Germinal center (tissue), 1 donor: ENCODE measurements at regions not wholly inside any gene's neighbourhood (a gene's known extent, or its start where the extent isn't known, plus 50 kb on each side); places are given as distances from the start of the nearest gene placed in this dataset.
"Not testable (repeated sequence)": the region's sequence is repeated elsewhere in the genome, so short reads cannot be mapped to it uniquely, and the experiment has no call there.

Experiments used
- DNase-seq: peaks from one replicate; pipeline ENCODE4 v3.0.0; 2012; ENCODE audit warnings: mixed read lengths, low spot score

DNA sequence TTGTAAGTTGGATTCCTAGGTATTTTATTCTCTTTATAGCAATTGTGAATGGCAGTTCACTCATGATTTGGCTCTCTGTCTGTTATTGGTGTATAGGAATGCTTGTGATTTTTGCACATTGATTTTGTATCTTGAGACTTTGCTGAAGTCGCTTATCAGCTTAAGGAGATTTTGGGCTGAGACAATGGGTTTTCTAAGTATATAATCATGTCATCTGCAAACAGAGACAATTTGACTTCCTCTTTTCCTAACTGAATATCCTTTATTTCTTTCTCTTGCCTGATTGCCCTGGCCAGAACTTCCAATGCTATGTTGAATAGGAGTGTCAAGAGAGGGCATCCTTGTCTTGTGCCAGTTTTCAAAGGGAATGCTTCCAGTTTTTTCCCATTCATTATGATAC lies 464.8 kb downstream of the XYLT1 start:
- DNase-seq, result not testable (repeated sequence)

DNA sequence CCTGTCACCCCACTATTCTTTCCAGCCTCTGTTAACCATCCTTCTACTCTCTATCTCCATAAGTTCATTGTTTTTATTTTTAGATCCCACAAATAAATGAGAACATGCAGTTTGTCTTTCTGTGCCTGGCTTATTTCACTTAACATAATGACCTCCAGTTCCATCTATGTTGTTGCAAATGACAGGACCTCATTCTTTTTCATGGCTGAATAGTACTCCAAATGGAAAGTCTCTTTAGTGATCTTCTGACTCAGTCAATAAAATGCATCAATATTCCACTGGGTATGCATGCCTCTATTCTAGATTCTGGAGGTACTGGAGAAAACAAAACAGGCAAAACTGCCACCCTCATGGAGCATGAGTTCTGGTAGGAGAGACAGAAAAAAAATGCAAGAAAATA lies 459.0 kb downstream of the XYLT1 start:
- no peak for DNase-seq

DNA sequence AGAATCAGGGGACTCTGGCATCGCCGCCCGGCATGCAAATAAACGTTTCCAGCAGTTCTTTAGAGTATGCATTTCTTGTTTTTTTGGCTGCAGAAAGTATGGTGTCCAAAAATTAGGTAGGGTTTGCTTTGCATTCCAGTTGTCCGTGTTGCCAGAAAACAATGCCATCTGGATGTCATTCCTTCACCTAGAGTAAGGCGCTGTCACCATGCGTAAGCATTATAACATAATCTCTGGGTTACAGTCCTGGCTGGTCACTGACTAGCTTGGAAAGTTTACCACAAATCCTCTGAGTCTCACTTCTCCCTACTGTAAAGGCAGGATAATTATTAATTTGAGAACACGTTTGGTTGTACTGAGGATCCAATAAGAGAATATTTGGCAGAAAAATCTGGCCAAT lies 457.7 kb downstream of the XYLT1 start:
- no peak for DNase-seq

DNA sequence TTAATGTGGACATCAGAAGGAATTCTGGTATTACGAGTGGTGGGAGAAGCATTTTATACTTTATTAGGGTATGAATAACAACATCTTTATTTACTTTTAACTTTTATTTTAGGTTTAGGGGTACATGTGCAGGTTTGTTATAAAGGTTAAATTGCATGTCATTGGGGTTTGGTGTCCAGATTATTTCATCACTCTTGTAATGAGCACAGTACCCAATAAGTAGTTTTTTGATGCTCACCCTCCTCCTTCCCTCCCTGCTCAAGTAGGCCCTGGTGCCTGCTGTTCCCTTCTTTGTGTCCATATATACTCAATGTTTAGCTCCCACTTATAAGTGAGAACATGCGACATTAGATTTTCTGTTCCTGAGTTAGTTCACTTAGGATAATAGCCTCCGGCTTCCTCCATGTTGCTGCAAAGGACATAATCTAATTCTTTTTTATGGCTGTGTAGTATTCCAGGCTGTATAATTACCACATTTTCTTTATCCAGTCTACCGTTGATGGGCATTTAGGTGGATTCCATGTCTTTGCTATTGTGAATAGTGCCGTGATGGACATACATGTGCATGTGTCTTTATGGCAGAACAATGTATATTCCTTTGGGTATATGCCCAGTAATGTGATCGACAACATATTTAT lies 456.2 kb downstream of the XYLT1 start:
- DNase-seq, result no peak

GRCh38 chr16:17015702-17016101 lies 455.1 kb downstream of the XYLT1 start:
- no peak for DNase-seq

DNA sequence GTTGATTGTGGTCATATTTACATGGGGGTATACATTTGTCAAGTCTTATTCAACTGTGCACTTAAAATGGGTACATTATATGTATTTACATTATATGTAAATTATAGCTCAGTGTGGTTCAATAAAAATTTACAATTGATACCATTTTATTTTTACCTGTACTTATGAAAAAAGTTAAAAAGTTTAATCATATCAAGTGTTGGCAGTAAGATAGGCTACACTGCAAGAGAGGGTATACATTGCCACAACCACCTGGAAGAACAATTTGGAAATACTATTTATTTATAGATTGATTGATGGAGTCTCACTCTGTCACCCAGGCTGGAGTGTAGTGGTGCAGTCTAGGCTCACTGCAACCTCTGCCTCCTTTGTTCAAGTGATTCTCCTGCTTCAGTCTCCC lies 453.3 kb downstream of the XYLT1 start:
- DNase-seq, result no peak

DNA sequence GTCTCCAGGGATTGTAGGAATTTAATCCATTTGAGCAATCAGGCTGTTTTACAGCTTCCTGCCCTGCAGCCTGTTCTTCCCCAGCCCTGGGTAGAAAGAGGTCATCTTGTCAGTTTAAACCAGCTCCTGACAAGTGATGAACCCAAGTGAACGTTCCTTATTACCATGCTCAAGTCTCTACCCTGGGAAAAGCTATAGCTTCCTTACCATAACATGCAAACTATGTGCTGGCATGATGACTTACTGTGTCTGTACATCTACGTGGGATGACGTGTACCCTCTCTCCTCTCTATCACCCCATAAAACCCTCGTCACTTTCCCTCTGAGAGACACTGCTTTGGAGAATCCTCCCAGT lies 452.2 kb downstream of the XYLT1 start:
- no peak for DNase-seq

DNA sequence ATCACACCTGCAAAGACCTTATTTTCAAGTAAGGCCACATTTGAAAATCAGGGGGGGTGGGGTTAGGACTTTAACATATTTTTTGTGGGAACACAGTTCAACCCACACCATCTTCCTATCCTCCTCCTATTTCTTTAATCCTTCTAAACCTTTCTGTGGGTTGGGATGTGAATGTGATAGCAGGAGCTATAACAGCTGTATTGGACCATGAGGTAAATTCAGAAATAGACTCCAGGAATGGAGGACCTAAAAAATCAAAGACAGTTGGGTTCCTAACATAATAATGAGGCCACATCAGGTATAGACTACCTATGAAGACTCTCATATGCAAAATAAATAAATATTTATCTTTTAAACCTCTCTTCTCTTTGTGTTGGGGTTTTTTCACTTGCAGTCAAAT lies 451.4 kb downstream of the XYLT1 start:
- DNase-seq, result no peak

GRCh38 chr16:17023606-17024005 lies 447.2 kb downstream of the XYLT1 start:
- DNase-seq, result no peak

- no peak for DNase-seq
Measured at GRCh38 chr16:17024514-17024913, 446.2 kb downstream of the XYLT1 start.

- no peak for DNase-seq
Measured at GRCh38 chr16:17026600-17027242, 444.0 kb downstream of the XYLT1 start.

- no peak for DNase-seq
Measured at GRCh38 chr16:17027488-17028129, 443.2 kb downstream of the XYLT1 start.

DNA sequence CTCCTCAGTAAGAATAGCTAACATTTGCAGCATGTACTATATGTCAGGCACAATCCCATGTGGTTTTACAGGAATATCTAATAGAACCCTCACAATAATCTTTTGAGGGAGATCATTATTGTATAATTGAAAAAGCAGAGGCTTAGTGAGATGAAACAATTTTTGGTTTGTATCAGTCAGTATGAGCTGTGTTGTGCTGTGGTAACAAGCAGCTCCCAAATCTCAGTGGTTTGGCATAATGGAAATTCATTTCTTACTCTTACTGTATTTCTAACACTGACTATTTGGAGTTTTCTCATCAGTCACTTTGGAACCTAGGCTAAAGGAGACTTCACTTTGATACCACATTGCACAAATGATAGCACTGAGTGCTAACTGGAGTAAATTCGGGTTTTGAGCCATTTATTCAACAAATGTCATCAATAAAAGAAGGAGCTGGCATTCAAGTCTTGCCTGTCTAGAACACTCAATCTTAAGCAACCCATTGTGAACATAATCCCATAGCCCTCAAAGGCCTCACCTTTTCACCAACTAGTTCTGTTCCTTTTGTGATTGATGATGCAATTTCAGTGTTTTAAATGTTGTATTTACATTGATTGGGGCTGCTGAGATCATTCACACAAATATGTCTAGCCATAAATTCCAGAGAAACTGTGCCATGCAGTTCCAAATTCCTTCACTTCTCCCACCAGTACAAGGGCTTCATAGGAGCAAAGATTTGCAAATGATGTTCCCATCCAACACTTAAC lies 441.0 kb downstream of the XYLT1 start:
- DNase-seq, result no peak

DNA sequence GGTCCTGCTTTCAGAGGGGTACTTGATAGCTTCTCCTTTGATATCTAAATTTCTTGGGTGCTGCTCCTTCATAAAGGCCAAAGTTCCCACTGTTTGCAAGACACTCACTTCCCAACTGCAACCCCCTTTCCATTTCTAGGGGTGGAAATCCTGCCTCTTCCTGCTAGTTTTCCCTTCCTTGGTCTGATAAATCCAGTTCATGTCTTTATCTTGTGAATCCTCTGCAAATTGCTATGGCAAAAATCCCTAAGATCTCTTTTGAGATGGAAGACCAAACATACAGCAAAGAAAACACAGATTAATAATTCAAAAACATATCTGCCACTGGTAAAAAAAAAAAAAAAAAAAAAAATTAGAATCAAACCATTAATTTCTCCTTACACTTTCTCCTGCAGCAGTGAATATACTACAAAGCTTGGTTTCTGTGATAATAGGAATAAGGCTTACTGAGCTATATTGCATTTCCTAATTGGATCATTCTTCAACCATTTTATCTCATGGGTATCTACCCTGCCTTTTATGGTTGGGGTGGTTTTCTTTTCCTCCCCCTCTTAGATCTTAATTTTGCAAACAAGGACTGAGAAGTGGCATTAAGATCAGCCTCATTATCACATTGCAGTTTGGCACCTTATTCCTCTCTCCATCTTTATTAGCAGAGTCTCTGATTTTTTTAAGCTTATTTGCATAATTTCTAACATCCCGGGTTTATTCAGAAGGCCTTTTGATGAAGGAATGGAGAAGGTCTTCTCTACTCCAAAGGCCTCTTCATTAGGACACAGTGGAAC lies 439.1 kb downstream of the XYLT1 start:
- DNase-seq, result no peak

DNA sequence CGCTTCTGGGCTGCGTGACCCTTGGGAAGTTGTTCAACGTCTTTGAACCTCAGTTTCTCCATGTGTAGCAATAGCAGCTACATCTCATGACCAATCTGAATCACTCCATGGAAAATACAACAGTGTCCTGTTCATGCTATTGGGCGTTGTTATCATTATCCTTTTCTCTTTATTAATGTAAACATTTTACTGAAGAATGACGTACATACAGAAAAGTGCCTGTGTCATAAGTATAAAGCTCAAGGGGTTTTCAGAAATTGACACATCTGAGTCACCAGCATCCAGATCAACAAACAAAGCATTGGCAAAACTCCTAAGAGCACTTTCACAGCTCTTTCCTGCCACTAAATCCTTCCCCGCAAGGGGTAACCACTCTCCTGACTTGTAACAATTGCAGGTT lies 438.4 kb downstream of the XYLT1 start:
- DNase-seq, result no peak

GRCh38 chr16:17034477-17035252 lies 436.1 kb downstream of the XYLT1 start:
- no peak for DNase-seq

DNA sequence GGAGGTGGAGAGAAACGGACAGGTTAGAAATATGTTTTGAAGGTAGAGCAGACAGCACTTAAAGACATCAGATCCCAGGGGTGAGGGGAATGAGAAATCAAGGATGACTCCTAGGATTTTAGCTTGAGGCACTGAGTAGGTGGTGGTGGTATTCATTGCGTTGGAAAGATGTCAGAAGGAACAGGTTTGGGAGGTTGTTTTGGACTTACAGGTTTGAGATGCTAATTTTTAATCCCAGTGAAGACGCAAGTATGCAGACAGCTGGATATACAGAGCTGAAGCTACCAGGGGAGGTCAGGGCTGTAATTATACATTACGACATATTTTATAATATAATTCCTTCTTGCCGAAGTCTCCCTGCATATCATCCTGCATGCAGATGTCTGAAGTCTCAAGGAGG lies 433.3 kb downstream of the XYLT1 start:
- DNase-seq, result no peak

GRCh38 chr16:17038415-17038814 lies 432.3 kb downstream of the XYLT1 start:
- DNase-seq, result no peak

DNA sequence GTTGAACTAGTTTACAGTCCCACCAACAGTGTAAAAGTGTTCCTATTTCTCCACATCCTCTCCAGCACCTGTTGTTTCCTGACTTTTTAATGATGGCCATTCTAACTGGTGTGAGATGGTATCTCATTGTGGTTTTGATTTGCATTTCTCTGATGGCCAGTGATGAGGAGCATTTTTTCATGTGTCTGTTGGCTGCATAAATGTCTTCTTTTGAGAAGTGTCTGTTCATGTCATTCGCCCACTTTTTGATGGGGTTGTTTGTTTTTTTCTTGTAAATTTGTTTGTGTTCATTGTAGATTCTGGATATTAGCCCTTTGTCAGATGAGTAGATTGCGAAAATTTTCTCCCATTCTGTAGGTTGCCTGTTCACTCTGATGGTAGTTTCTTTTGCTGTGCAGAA lies 421.7 kb downstream of the XYLT1 start:
- not testable (repeated sequence) for DNase-seq

DNA sequence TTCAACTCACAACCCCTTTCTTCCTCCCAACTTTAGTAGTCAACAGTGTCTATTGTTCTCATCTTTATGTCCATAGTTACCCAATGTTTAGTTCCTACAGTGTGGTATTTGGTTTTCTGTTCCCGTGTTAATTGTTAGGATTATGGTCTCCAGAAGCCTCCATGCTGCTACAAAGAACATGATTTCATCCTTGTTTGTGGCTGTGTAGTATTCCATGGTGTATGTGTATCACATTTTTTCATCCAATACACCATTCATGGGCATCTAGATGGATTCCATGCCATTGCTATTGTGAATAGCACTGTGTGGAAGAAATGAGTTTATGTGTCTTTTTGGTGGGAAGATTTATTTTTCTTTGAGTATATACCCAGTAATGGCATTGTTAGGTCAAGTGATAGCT lies 420.3 kb downstream of the XYLT1 start:
- DNase-seq, result no peak
